ENCODE measurements at regions not wholly inside any gene's neighbourhood (a gene's known extent, or its start where the extent isn't known, plus 50 kb on each side); places are given as distances from the start of the nearest gene placed in this dataset.

- DNase-seq, result no peak
Measured at GRCh38 chr2:88834376-88834775, 142.9 kb downstream of the RPIA start.

GRCh38 chr2:88834866-88835265 is 143.4 kb downstream of the RPIA start:
- DNase-seq, result no peak

GRCh38 chr2:88835726-88836125 is 144.3 kb downstream of the RPIA start:
- no peak for DNase-seq

GRCh38 chr2:88836351-88836750 is 144.9 kb downstream of the RPIA start:
- no peak for DNase-seq

GRCh38 chr2:88837511-88838160 is 146.2 kb downstream of the RPIA start:
- no peak for DNase-seq

GRCh38 chr2:88838165-88838635 is 146.7 kb downstream of the RPIA start:
- DNase-seq, result no peak

GRCh38 chr2:88841224-88841929 is 149.9 kb downstream of the RPIA start:
- no peak for DNase-seq

- no peak for DNase-seq
Measured at GRCh38 chr2:88842656-88843460, 151.4 kb downstream of the RPIA start.

GRCh38 chr2:88843651-88844050 is 152.2 kb downstream of the RPIA start:
- no peak for DNase-seq

- no peak for DNase-seq
Measured at GRCh38 chr2:88844960-88845359, 153.5 kb downstream of the RPIA start.

- DNase-seq, result no peak
Measured at GRCh38 chr2:88845772-88846661, 154.5 kb downstream of the RPIA start.

GRCh38 chr2:88852753-88853402 is 161.4 kb downstream of the RPIA start:
- peak; percentile 41 for DNase-seq

GRCh38 chr2:88853403-88853790 is 161.9 kb downstream of the RPIA start:
- DNase-seq, result no peak

GRCh38 chr2:88854528-88854927 is 163.1 kb downstream of the RPIA start:
- DNase-seq, result no peak

GRCh38 chr2:88855620-88856408 is 164.3 kb downstream of the RPIA start:
- DNase-seq, result no peak

- peak; percentile 8 for DNase-seq
Measured at GRCh38 chr2:88856409-88857135, 165.1 kb downstream of the RPIA start.

- DNase-seq, result peak; percentile 49
Measured at GRCh38 chr2:88857274-88857741, 165.8 kb downstream of the RPIA start.

- peak; percentile 75 for DNase-seq
Measured at GRCh38 chr2:88857951-88858411, 166.5 kb downstream of the RPIA start.

- DNase-seq, result no peak
Measured at GRCh38 chr2:88859461-88859860, 168.0 kb downstream of the RPIA start.

- no peak for DNase-seq
Measured at GRCh38 chr2:88860421-88861075, 169.1 kb downstream of the RPIA start.

Data from NCI-H69 (cell line).